HCT116 (cell line): ENCODE measurements at regions not wholly inside any gene's neighbourhood (a gene's known extent, or its start where the extent isn't known, plus 50 kb on each side); places are given as distances from the start of the nearest gene placed in this dataset.

ENCODE experiments used
- ATAC-seq: fragments of 200-7000 bp; cut with Tn5 transposase; 2 replicates; pipeline ENCODE4 v1.9.1; 2020; ENCODE audit warnings: mild to moderate bottlenecking, moderate library complexity
- BruUV-seq: library from RNA; stranded (reverse); fragments of 400-500 nt; replicated peaks from 2 replicates; lab custom pipeline; 2021; lab: Mats Ljungman, UMichigan
- CTCF ChIA-PET: fragments of 300-600 bp; sonication (Branson Sonifier 250); formaldehyde crosslinking; loops from one replicate; lab custom pipeline; 2021; ENCODE audit warnings: antibody characterized with exemption; lab: Charles Lee
- POLR2A ChIA-PET: fragments of 300-600, 350-600 bp; sonication (Branson Sonifier 250); formaldehyde crosslinking; loops from one replicate; lab custom pipeline; 2021; ENCODE audit warnings: antibody characterized with exemption; lab: Charles Lee
- RAD21 ChIA-PET, 2 experiments: fragments of 300-600 bp; sonication (Branson Sonifier 250); formaldehyde crosslinking; loops; one replicate each; lab custom pipeline; 2023; ENCODE audit warnings: low total read pairs in 2 of 2; ENCODE audit not compliant: uncharacterized antibody in 2 of 2, unreplicated experiment in 2 of 2, low non-redundant PET in 1 of 2; lab: Charles Lee
- DNase-seq: peaks from one replicate; pipeline ENCODE4 v3.0.0-alpha.2; 2010; ENCODE audit warnings: low read depth, low spot score
- H2AFZ ChIP-seq: fragments of 200-600 bp; shearing (Covaris generic), sonication (generic); 2 replicates; pipeline ENCODE4 v1.6.1; 2017; ENCODE audit warnings: low read depth, mixed run types, mixed read lengths, antibody characterized with exemption, low read length; ENCODE audit not compliant: poor library complexity, severe bottlenecking
- H3K27ac ChIP-seq: 2 replicates; pipeline ENCODE4 v1.5.1; 2012; ENCODE audit warnings: low read depth, low read length
- H3K27me3 ChIP-seq: fragments of 200-600 bp; sonication (generic); 2 replicates; pipeline ENCODE4 v1.6.1; 2016; ENCODE audit warnings: mixed run types, low read length, mixed read lengths; ENCODE audit not compliant: insufficient read depth
- H3K36me3 ChIP-seq, 2 experiments: fragments of 200-500 bp in 1 of 2; fragments of 200-600 bp in 1 of 2; sonication (Bioruptor generic) in 1 of 2; sonication (generic) in 1 of 2; 2 replicates each; pipeline versions ENCODE4 v1.5.1 to v1.6.1; 2014 to 2016; ENCODE audit warnings: low read length in 2 of 2, inconsistent platforms in 1 of 2, mixed read lengths in 1 of 2, mixed run types in 1 of 2; ENCODE audit not compliant: insufficient read depth in 2 of 2, control insufficient read depth in 1 of 2
- H3K4me1 ChIP-seq, 2 experiments: fragments of 200-600 bp in 1 of 2; sonication (generic) in 1 of 2; 2 replicates each; pipeline versions ENCODE4 v1.5.1 to v1.6.1; 2012 to 2017; ENCODE audit warnings: low read length in 2 of 2, inconsistent platforms in 1 of 2, mild to moderate bottlenecking in 1 of 2, mixed read lengths in 1 of 2, mixed run types in 1 of 2, moderate library complexity in 1 of 2; ENCODE audit not compliant: insufficient read depth in 2 of 2, control insufficient read depth in 1 of 2
- H3K4me2 ChIP-seq: fragments of 200-600 bp; sonication (generic); 2 replicates; pipeline ENCODE4 v1.6.1; 2017; ENCODE audit warnings: mixed run types, low read length, mixed read lengths
- H3K4me3 ChIP-seq, 2 experiments: fragments of 200-600 bp in 1 of 2; sonication (generic) in 1 of 2; replicated peaks in 1 of 2; 2 replicates each; pipeline ENCODE4 v1.5.1; 2011 to 2016; ENCODE audit warnings: low read length in 2 of 2, control low read depth in 1 of 2, low read depth in 1 of 2, mild to moderate bottlenecking in 1 of 2, mixed read lengths in 1 of 2, mixed run types in 1 of 2
- H3K79me2 ChIP-seq: fragments of 200-600 bp; sonication (generic); 2 replicates; pipeline ENCODE4 v1.6.1; 2017; ENCODE audit warnings: mild to moderate bottlenecking, mixed run types, low read length, moderate library complexity, mixed read lengths; ENCODE audit not compliant: insufficient read depth
- H3K9ac ChIP-seq: fragments of 200-600 bp; sonication (generic); 2 replicates; pipeline ENCODE4 v1.6.1; 2016; ENCODE audit warnings: low read length, mixed read lengths
- H3K9me2 ChIP-seq: fragments of 200-600 bp; sonication (generic), shearing (Covaris generic); 2 replicates; pipeline ENCODE4 v1.6.1; 2017; ENCODE audit warnings: mixed run types, mild to moderate bottlenecking, moderate library complexity; ENCODE audit not compliant: insufficient read depth
- H3K9me3 ChIP-seq, 2 experiments: fragments of 200-500 bp in 1 of 2; fragments of 200-600 bp in 1 of 2; sonication (Bioruptor generic) in 1 of 2; sonication (generic) in 1 of 2; 2 replicates each; pipeline ENCODE4 v1.6.1; 2014 to 2017; ENCODE audit warnings: low read length in 2 of 2, mixed read lengths in 2 of 2, inconsistent platforms in 1 of 2, low read depth in 1 of 2, mild to moderate bottlenecking in 1 of 2, mixed run types in 1 of 2, moderate library complexity in 1 of 2; ENCODE audit not compliant: control insufficient read depth in 1 of 2, insufficient read depth in 1 of 2
- H4K20me1 ChIP-seq: fragments of 200-600 bp; sonication (generic), shearing (Covaris generic); 2 replicates; pipeline ENCODE4 v1.6.1; 2017; ENCODE audit warnings: mixed run types, mild to moderate bottlenecking, moderate library complexity; ENCODE audit not compliant: insufficient read depth
- ATF3 ChIP-seq: IDR thresholded peaks from 2 replicates; pipeline ENCODE4 v1.6.1; 2012
- CEBPB ChIP-seq: IDR thresholded peaks from 2 replicates; pipeline ENCODE4 v1.6.1; 2012; ENCODE audit warnings: low read depth
- EGR1 ChIP-seq: IDR thresholded peaks from 2 replicates; pipeline ENCODE4 v1.6.1; 2012; ENCODE audit warnings: low read depth
- ELF1 ChIP-seq: IDR thresholded peaks from 2 replicates; pipeline ENCODE4 v1.6.1; 2012; ENCODE audit warnings: low read depth, borderline replicate concordance
- EZH2 ChIP-seq: fragments of 200-600 bp; sonication (generic); IDR thresholded peaks from 2 replicates; pipeline ENCODE4 v1.6.1; 2017; ENCODE audit warnings: antibody characterized with exemption, mixed run types
- FOSL1 ChIP-seq: IDR thresholded peaks from 2 replicates; pipeline ENCODE4 v1.6.1; 2012; ENCODE audit warnings: low read depth
- JUND ChIP-seq: IDR thresholded peaks from 2 replicates; pipeline ENCODE4 v1.6.1; 2012
- POLR2AphosphoS5 ChIP-seq: IDR thresholded peaks from 2 replicates; pipeline ENCODE4 v1.6.1; 2011; ENCODE audit warnings: mild to moderate bottlenecking, low read depth, low read length, moderate library complexity
- SIN3A ChIP-seq: IDR thresholded peaks from 2 replicates; pipeline ENCODE4 v1.6.1; 2012; ENCODE audit warnings: low read depth
- SP1 ChIP-seq: IDR thresholded peaks from 2 replicates; pipeline ENCODE4 v1.6.1; 2012; ENCODE audit warnings: low read depth
- SRF ChIP-seq: IDR thresholded peaks from 2 replicates; pipeline ENCODE4 v1.6.1; 2012; ENCODE audit warnings: low read depth
- TCF7L2 ChIP-seq: IDR thresholded peaks from 2 replicates; pipeline ENCODE4 v1.7.0; 2011; ENCODE audit warnings: borderline replicate concordance, inconsistent platforms; ENCODE audit not compliant: insufficient read depth, insufficient read length; ENCODE audit errors: extremely low read depth
- YY1 ChIP-seq: IDR thresholded peaks from 2 replicates; pipeline ENCODE4 v1.6.1; 2011; ENCODE audit warnings: low read length, low read depth, moderate library complexity, mild to moderate bottlenecking; ENCODE audit not compliant: insufficient replicate concordance; ENCODE audit errors: extremely low read depth
- ZFX ChIP-seq: fragments of 450-650 bp; IDR thresholded peaks from 2 replicates; pipeline ENCODE4 v1.6.1; 2017
- ZNF274 ChIP-seq: fragments of 200-500 bp; sonication (Bioruptor generic); IDR thresholded peaks from 2 replicates; pipeline ENCODE4 v1.6.1; 2014; ENCODE audit warnings: mild to moderate bottlenecking, low read depth, low read length, inconsistent platforms
- intact Hi-C: fragments of 100-400 bp; cut with micrococcal nuclease; formaldehyde crosslinking; loops from 2 replicates; pipeline ENCODE4 v1.10.0; 2022
- TF ChIP-seq, protein P1 (sequence below), 3 experiments: fragments of 200-600 bp in 1 of 3; sonication (generic) in 1 of 3; IDR thresholded peaks in 2 of 3; conservative IDR thresholded peaks in 1 of 3; 2 replicates each; pipeline ENCODE4 v1.5.1; 2012 to 2017; ENCODE audit warnings: low read depth in 2 of 3, low read length in 2 of 3, antibody characterized with exemption in 1 of 3, borderline replicate concordance in 1 of 3, control low read depth in 1 of 3, mild to moderate bottlenecking in 1 of 3, mixed read lengths in 1 of 3, mixed run types in 1 of 3, moderate library complexity in 1 of 3; ENCODE audit not compliant: insufficient read depth in 1 of 3
- TF ChIP-seq, protein P2 (sequence below): IDR thresholded peaks from 2 replicates; pipeline ENCODE4 v1.6.1; 2012; ENCODE audit warnings: low read depth

DNA sequence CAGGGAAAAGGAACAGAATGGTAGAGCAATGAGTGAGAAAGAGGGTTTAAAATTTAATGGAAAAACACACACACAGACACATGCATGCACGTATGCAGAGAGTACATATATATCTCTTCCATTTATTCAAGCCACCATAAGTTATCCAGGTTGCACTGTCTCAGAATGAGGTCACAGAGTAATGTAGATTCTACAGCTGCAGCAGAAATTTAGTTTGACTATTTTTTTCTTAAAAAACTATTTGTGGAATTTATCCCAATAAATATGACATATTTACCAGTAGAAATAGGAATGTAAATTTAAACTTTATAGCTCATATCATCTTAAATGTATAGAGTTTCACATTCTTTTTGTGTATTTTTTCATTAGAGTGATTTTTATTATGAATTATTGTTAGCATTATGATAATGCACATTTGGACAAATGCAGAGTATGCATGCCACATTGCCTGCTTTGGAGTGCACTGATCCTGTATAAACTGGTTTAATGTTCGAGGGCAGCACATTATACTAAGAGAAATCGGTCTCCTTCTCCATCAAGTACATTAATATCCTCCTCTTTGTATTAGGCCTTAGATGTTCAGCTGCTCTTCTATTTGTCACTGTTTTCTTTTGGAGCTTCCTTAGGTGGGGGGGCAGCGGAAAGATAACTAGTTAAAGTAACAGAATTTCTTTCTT lies 216.3 kb upstream of the TARS1 start:
- BruUV-seq = no TSS peak
- Histone ChIP-seq H3K4me3 (no peak overlapping the region), H3K27ac (no peak overlapping the region), H3K4me2 (no peak overlapping the region), H3K79me2 (no peaks in the 10 kb centered on the region), H3K27me3 (no peaks in the 10 kb centered on the region), H3K36me3 (no peaks in the 10 kb centered on the region), H3K9ac (no peak overlapping the region), H2AFZ (no peak overlapping the region), H3K9me3 (no peaks in the 10 kb centered on the region), H3K4me1 (no peaks in the 10 kb centered on the region), H3K9me2 (no peaks in the 10 kb centered on the region), H4K20me1 (no peaks in the 10 kb centered on the region)
- ChIA-PET CTCF (no interaction called here), POLR2A (no interaction called here), RAD21 (no interaction called here)
- intact Hi-C loops = no loop called here
- ATAC-seq (no peak), DNase-seq (no peak)
- no peak for TF ChIP-seq SIN3A
- TF ChIP-seq SRF = no peak
- TF ChIP-seq YY1 = no peak
- TF ChIP-seq ATF3 = no peak
- no peak for TF ChIP-seq SP1
- TF ChIP-seq ZFX = no peak
- no peak for TF ChIP-seq ZNF274
- no peak for TF ChIP-seq ELF1
- TF ChIP-seq FOSL1 = no peak
- no peak for TF ChIP-seq EZH2
- no peak for TF ChIP-seq CEBPB
- TF ChIP-seq, protein P1, sequence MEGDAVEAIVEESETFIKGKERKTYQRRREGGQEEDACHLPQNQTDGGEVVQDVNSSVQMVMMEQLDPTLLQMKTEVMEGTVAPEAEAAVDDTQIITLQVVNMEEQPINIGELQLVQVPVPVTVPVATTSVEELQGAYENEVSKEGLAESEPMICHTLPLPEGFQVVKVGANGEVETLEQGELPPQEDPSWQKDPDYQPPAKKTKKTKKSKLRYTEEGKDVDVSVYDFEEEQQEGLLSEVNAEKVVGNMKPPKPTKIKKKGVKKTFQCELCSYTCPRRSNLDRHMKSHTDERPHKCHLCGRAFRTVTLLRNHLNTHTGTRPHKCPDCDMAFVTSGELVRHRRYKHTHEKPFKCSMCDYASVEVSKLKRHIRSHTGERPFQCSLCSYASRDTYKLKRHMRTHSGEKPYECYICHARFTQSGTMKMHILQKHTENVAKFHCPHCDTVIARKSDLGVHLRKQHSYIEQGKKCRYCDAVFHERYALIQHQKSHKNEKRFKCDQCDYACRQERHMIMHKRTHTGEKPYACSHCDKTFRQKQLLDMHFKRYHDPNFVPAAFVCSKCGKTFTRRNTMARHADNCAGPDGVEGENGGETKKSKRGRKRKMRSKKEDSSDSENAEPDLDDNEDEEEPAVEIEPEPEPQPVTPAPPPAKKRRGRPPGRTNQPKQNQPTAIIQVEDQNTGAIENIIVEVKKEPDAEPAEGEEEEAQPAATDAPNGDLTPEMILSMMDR (IDR thresholded peaks at IDR 0.05 in 2 of 3, conservative IDR thresholded peaks at IDR 0.05 in 1 of 3; ENCODE audit: borderline replicate concordance in 1 of 3, insufficient read depth in 1 of 3, low read depth in 2 of 3, low read length in 2 of 3) = no peak
- TF ChIP-seq EGR1 = no peak
- no peak for TF ChIP-seq JUND
- TF ChIP-seq TCF7L2 = no peak
- TF ChIP-seq, protein P2, sequence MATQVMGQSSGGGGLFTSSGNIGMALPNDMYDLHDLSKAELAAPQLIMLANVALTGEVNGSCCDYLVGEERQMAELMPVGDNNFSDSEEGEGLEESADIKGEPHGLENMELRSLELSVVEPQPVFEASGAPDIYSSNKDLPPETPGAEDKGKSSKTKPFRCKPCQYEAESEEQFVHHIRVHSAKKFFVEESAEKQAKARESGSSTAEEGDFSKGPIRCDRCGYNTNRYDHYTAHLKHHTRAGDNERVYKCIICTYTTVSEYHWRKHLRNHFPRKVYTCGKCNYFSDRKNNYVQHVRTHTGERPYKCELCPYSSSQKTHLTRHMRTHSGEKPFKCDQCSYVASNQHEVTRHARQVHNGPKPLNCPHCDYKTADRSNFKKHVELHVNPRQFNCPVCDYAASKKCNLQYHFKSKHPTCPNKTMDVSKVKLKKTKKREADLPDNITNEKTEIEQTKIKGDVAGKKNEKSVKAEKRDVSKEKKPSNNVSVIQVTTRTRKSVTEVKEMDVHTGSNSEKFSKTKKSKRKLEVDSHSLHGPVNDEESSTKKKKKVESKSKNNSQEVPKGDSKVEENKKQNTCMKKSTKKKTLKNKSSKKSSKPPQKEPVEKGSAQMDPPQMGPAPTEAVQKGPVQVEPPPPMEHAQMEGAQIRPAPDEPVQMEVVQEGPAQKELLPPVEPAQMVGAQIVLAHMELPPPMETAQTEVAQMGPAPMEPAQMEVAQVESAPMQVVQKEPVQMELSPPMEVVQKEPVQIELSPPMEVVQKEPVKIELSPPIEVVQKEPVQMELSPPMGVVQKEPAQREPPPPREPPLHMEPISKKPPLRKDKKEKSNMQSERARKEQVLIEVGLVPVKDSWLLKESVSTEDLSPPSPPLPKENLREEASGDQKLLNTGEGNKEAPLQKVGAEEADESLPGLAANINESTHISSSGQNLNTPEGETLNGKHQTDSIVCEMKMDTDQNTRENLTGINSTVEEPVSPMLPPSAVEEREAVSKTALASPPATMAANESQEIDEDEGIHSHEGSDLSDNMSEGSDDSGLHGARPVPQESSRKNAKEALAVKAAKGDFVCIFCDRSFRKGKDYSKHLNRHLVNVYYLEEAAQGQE = no peak
- no peak for TF ChIP-seq POLR2AphosphoS5
